Fibroblast of skin of right quadriceps (primary cell): ENCODE measurements at regions not wholly inside any gene's neighbourhood (a gene's known extent, or its start where the extent isn't known, plus 50 kb on each side); places are given as distances from the start of the nearest gene placed in this dataset.

Experiments
- DNase-seq: peaks from one replicate; pipeline ENCODE4 v3.0.0-alpha.2; 2013

- no peak for DNase-seq
Observed at GRCh38 chr18:43213816-43214215, 63.5 kb downstream of the SYT4 start.

- DNase-seq = no peak
Observed at GRCh38 chr18:43211059-43211458, 66.2 kb downstream of the SYT4 start.

GRCh38 chr18:43195421-43195820 is 79.9 kb upstream of the RIT2 start:
- no peak for DNase-seq

GRCh38 chr18:43193336-43193735 is 77.9 kb upstream of the RIT2 start:
- no peak for DNase-seq

- peak; percentile 7 for DNase-seq
Observed at GRCh38 chr18:43192408-43192807, 76.9 kb upstream of the RIT2 start.

- DNase-seq = no peak
Observed at GRCh38 chr18:43181711-43182110, 66.2 kb upstream of the RIT2 start.

GRCh38 chr18:43180814-43181213 is 65.3 kb upstream of the RIT2 start:
- no peak for DNase-seq

- DNase-seq = no peak
Observed at GRCh38 chr18:43175257-43175656, 59.8 kb upstream of the RIT2 start.

GRCh38 chr18:43170586-43170985 is 55.1 kb upstream of the RIT2 start:
- no peak for DNase-seq
